ENCODE measurements at regions not wholly inside any gene's neighbourhood (a gene's known extent, or its start where the extent isn't known, plus 50 kb on each side); places are given as distances from the start of the nearest gene placed in this dataset.

DNA sequence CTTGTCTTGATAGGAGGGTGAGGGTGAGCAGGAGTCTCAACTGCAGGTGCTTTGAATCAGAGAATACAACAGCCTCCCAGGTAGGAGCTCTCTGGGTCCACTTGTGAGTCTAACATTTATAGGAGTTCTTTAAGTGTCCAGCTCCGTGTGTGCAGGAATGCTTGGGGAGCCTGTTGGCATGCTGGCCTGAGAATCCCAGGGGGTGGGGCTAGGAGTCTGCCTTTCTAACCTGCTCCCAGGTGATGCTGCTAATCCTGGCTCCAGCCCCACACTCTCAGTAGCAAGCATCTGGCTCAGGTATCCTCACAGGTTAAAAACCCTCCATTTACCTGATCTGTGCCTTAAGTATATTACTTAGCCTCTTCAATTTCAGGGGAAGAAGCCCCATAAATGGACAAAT lies 368.9 kb downstream of the RBM26 start:
- Histone ChIP-seq H3K4me3 (no peak overlapping the region), H3K27ac (no peak overlapping the region), H3K4me1 (replicated peaks in 1 of 2) (no peaks in the 10 kb centered on the region), H3K9me3 (replicated peaks in 1 of 3) (no peaks in the 10 kb centered on the region), H3K36me3 (replicated peaks in 1 of 2) (no peaks in the 10 kb centered on the region), H3K27me3 (no peaks in the 10 kb centered on the region)
- intact Hi-C loops (cut with DNase I): no loop called here
- WGBS, 4 donors: 14 to 34% (median 28%) methylated on average over 1 of the region's 1 CpG
- DNase-seq: no peak
- TF ChIP-seq, protein P1, sequence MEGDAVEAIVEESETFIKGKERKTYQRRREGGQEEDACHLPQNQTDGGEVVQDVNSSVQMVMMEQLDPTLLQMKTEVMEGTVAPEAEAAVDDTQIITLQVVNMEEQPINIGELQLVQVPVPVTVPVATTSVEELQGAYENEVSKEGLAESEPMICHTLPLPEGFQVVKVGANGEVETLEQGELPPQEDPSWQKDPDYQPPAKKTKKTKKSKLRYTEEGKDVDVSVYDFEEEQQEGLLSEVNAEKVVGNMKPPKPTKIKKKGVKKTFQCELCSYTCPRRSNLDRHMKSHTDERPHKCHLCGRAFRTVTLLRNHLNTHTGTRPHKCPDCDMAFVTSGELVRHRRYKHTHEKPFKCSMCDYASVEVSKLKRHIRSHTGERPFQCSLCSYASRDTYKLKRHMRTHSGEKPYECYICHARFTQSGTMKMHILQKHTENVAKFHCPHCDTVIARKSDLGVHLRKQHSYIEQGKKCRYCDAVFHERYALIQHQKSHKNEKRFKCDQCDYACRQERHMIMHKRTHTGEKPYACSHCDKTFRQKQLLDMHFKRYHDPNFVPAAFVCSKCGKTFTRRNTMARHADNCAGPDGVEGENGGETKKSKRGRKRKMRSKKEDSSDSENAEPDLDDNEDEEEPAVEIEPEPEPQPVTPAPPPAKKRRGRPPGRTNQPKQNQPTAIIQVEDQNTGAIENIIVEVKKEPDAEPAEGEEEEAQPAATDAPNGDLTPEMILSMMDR (IDR thresholded peaks at IDR 0.05): no peak
- no peak for TF ChIP-seq POLR2A (IDR thresholded peaks at IDR 0.05)

DNA sequence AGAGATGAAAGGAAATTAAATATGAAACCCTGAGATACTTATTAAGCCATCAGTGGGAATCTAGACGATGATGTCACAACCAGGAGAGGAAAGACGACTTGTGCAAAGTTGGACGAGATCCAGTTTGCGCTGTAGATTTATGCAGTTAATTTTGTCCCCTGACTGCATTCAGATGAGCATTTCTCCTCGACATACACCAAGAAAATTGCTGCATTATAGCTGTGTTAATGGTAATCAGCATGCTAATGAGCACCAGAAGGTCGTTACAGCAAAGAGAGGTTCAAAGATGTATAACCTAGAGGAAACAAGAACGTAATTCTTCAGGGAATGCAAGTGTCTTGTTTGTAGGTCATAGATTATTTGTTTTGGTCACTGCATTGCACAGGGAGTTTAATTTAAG lies 371.7 kb downstream of the RBM26 start:
- intact Hi-C loops (cut with DNase I): no loop called here
- Histone ChIP-seq H3K9me3 (replicated peaks in 1 of 3) (no peaks in the 10 kb centered on the region), H3K27ac (no peak overlapping the region), H3K4me1 (replicated peaks in 1 of 2) (no peaks in the 10 kb centered on the region), H3K4me3 (no peak overlapping the region), H3K36me3 (replicated peaks in 1 of 2) (no peaks in the 10 kb centered on the region), H3K27me3 (no peaks in the 10 kb centered on the region)
- TF ChIP-seq POLR2A (IDR thresholded peaks at IDR 0.05): no peak
- TF ChIP-seq, protein P1 (IDR thresholded peaks at IDR 0.05): no peak
- WGBS, 4 donors: 53 to 58% (median 55%) methylated on average over 7 of the region's 7 CpGs
- DNase-seq: no peak

DNA sequence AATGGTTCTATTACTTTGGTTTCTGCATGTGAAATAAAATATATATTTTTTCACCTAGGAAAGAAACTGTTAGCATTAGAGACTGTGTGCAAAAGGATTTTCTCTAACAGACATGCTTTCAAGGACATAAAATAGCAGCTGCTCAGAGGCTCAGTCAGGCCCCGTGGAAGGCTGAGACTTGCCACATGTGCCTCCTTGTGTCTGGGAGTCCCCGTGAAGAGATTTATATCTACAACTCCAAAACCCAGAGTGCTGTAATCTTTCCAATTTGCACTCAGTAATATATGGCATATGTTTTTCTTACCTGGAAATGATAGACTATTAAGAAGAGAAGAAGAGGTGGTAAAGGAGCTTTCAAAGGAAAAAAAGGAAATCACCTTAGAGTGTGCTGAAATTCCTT lies 371.6 kb upstream of the OBI1 start:
- intact Hi-C loops (cut with DNase I): no loop called here
- no peaks in the 10 kb centered on the region for H3K4me1 ChIP-seq (replicated peaks in 1 of 2)
- DNase-seq: no peak
- H3K9me3 ChIP-seq (replicated peaks in 1 of 3): no peaks in the 10 kb centered on the region
- 23 to 38% (median 27%) methylated on average over 2 of the region's 2 CpGs for WGBS, 4 donors
- no peaks in the 10 kb centered on the region for H3K36me3 ChIP-seq (replicated peaks in 1 of 2)
- H3K4me3 ChIP-seq: no peak overlapping the region
- no peak overlapping the region for H3K27ac ChIP-seq
- H3K27me3 ChIP-seq: no peaks in the 10 kb centered on the region
- TF ChIP-seq POLR2A (IDR thresholded peaks at IDR 0.05): no peak
- TF ChIP-seq, protein P1 (IDR thresholded peaks at IDR 0.05): no peak

DNA sequence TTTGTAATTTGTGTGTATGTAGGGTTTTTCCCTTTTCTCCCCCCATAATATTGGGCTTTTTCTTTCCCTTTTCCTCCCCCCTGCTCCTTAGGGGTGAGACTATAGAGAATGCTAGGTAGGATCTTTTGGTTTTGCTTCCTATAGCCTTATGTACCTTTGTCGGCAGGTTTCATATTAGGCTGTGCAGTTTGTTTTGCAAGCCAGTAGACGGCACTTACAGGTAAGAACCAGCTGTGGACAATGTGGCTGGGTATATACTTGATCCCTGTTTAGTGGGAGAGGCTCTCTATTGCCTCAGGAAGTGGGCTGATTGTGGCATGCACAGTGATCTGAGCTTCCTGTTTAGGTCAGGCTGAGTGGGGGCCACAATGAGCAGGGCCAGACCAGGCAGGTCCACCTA lies 359.2 kb upstream of the OBI1 start:
- no peak for DNase-seq
- no peaks in the 10 kb centered on the region for H3K9me3 ChIP-seq (replicated peaks in 1 of 3)
- no peak overlapping the region for H3K27ac ChIP-seq
- no peaks in the 10 kb centered on the region for H3K27me3 ChIP-seq
- H3K36me3 ChIP-seq (replicated peaks in 1 of 2): no peaks in the 10 kb centered on the region
- H3K4me1 ChIP-seq (replicated peaks in 1 of 2): no peaks in the 10 kb centered on the region
- H3K4me3 ChIP-seq: no peak overlapping the region
- WGBS, 4 donors: 0 to 88% (median 19%) methylated on average over 2 of the region's 2 CpGs
- no peak for TF ChIP-seq POLR2A (IDR thresholded peaks at IDR 0.05)
- TF ChIP-seq, protein P1 (IDR thresholded peaks at IDR 0.05): no peak
- intact Hi-C loops (cut with DNase I): no loop called here

Measured in adrenal gland (tissue), 9 donors.